ENCODE measurements at regions not wholly inside any gene's neighbourhood (a gene's known extent, or its start where the extent isn't known, plus 50 kb on each side); places are given as distances from the start of the nearest gene placed in this dataset.

- no peak for DNase-seq (ENCODE audit: low spot score)
- no CpG with 5 or more reads among the region's 1 CpG for WGBS, 2 donors (ENCODE audit: extremely low coverage in 2 of 2, insufficient read length in 2 of 2, insufficient replicate concordance in 1 of 2)
- no peak overlapping the region for H3K18ac ChIP-seq (ENCODE audit: low read length)
These were observed 879.9 kb downstream of the AMY1C start for GRCh38 chr1:104629589-104629988.

GRCh38 chr1:104630567-104631149 lies 881.0 kb downstream of the AMY1C start:
- no peak overlapping the region for H3K18ac ChIP-seq (ENCODE audit: low read length)
- no peak overlapping the region for H2AFZ ChIP-seq (ENCODE audit: low read length)
- H3K4me1 ChIP-seq (ENCODE audit: control insufficient read depth in 2 of 2, insufficient read depth in 1 of 2, low read depth in 1 of 2, low read length in 2 of 2): no peaks in the 10 kb centered on the region
- H2AK5ac ChIP-seq (ENCODE audit: low read depth, low read length): no peak overlapping the region
- no peak overlapping the region for H2BK12ac ChIP-seq (ENCODE audit: low read length)
- H3K79me1 ChIP-seq (ENCODE audit: low read depth, low read length): no peaks in the 10 kb centered on the region
- H2BK120ac ChIP-seq (ENCODE audit: low read depth, low read length): no peak overlapping the region
- H4K8ac ChIP-seq (ENCODE audit: low read depth, low read length): no peak overlapping the region
- H3K9me3 ChIP-seq (replicated peaks in 1 of 2; ENCODE audit: control insufficient read depth in 2 of 2, insufficient read depth in 1 of 2, low read depth in 1 of 2, low read length in 2 of 2): no peaks in the 10 kb centered on the region
- H3K23ac ChIP-seq (ENCODE audit: low read depth, low read length, poor library complexity): no peak overlapping the region
- H2BK15ac ChIP-seq (ENCODE audit: low read length): no peak overlapping the region
- H3K4ac ChIP-seq (ENCODE audit: low read length): no peak overlapping the region
- no peak overlapping the region for H3K4me3 ChIP-seq (ENCODE audit: low read length in 2 of 2)
- no peak overlapping the region for H3K4me2 ChIP-seq (ENCODE audit: insufficient read depth, low read length, poor library complexity, severe bottlenecking)
- no peak overlapping the region for H4K91ac ChIP-seq (ENCODE audit: low read depth, low read length, poor library complexity)
- H2BK5ac ChIP-seq (ENCODE audit: low read length): no peak overlapping the region
- no peaks in the 10 kb centered on the region for H3K36me3 ChIP-seq (replicated peaks in 1 of 2; ENCODE audit: control insufficient read depth in 2 of 2, insufficient read depth in 2 of 2, low read length in 2 of 2)
- no peak overlapping the region for H3K14ac ChIP-seq (ENCODE audit: low read length)
- no peak for DNase-seq (ENCODE audit: low spot score)
- H3K9ac ChIP-seq (ENCODE audit: low read depth, low read length, poor library complexity): no peak overlapping the region
- no peaks in the 10 kb centered on the region for H3K27me3 ChIP-seq (ENCODE audit: control insufficient read depth in 3 of 3, insufficient read depth in 3 of 3, low read depth in 1 of 3, low read length in 3 of 3)
- no CpG with 5 or more reads among the region's 5 CpGs for WGBS, 2 donors (ENCODE audit: extremely low coverage in 2 of 2, insufficient read length in 2 of 2, insufficient replicate concordance in 1 of 2)
- no peak overlapping the region for H3K27ac ChIP-seq (replicated peaks; ENCODE audit: low read length)

More at GRCh38 chr1:104629589-104629988, 879.9 kb downstream of the AMY1C start:
- Histone ChIP-seq H2BK120ac (ENCODE audit: low read depth, low read length) (no peak overlapping the region), H3K14ac (ENCODE audit: low read length) (no peak overlapping the region), H4K91ac (ENCODE audit: low read depth, low read length, poor library complexity) (no peak overlapping the region), H3K4ac (ENCODE audit: low read length) (no peak overlapping the region), H3K36me3 (replicated peaks in 1 of 2; ENCODE audit: control insufficient read depth in 2 of 2, insufficient read depth in 2 of 2, low read length in 2 of 2) (no peaks in the 10 kb centered on the region), H3K27me3 (ENCODE audit: control insufficient read depth in 3 of 3, insufficient read depth in 3 of 3, low read depth in 1 of 3, low read length in 3 of 3) (no peaks in the 10 kb centered on the region), H3K4me2 (ENCODE audit: insufficient read depth, low read length, poor library complexity, severe bottlenecking) (no peak overlapping the region), H3K27ac (replicated peaks; ENCODE audit: low read length) (no peak overlapping the region), H2AFZ (ENCODE audit: low read length) (no peak overlapping the region), H3K9ac (ENCODE audit: low read depth, low read length, poor library complexity) (no peak overlapping the region), H3K4me3 (ENCODE audit: low read length in 2 of 2) (no peak overlapping the region), H4K8ac (ENCODE audit: low read depth, low read length) (no peak overlapping the region), H3K4me1 (ENCODE audit: control insufficient read depth in 2 of 2, insufficient read depth in 1 of 2, low read depth in 1 of 2, low read length in 2 of 2) (no peaks in the 10 kb centered on the region), H3K79me1 (ENCODE audit: low read depth, low read length) (no peaks in the 10 kb centered on the region), H2BK12ac (ENCODE audit: low read length) (no peak overlapping the region), H2AK5ac (ENCODE audit: low read depth, low read length) (no peak overlapping the region), H2BK15ac (ENCODE audit: low read length) (no peak overlapping the region), H3K9me3 (replicated peaks in 1 of 2; ENCODE audit: control insufficient read depth in 2 of 2, insufficient read depth in 1 of 2, low read depth in 1 of 2, low read length in 2 of 2) (no peaks in the 10 kb centered on the region), H3K23ac (ENCODE audit: low read depth, low read length, poor library complexity) (no peak overlapping the region), H2BK5ac (ENCODE audit: low read length) (no peak overlapping the region)

- no peak overlapping the region for H3K23ac ChIP-seq (ENCODE audit: low read depth, low read length, poor library complexity)
- no peak overlapping the region for H2AFZ ChIP-seq (ENCODE audit: low read length)
- H4K91ac ChIP-seq (ENCODE audit: low read depth, low read length, poor library complexity): no peak overlapping the region
- H3K4me2 ChIP-seq (ENCODE audit: insufficient read depth, low read length, poor library complexity, severe bottlenecking): no peak overlapping the region
- no peak overlapping the region for H3K4ac ChIP-seq (ENCODE audit: low read length)
- H2BK5ac ChIP-seq (ENCODE audit: low read length): no peak overlapping the region
- no peaks in the 10 kb centered on the region for H3K9me3 ChIP-seq (replicated peaks in 1 of 2; ENCODE audit: control insufficient read depth in 2 of 2, insufficient read depth in 1 of 2, low read depth in 1 of 2, low read length in 2 of 2)
- no peaks in the 10 kb centered on the region for H3K36me3 ChIP-seq (replicated peaks in 1 of 2; ENCODE audit: control insufficient read depth in 2 of 2, insufficient read depth in 2 of 2, low read length in 2 of 2)
- H2AK5ac ChIP-seq (ENCODE audit: low read depth, low read length): no peak overlapping the region
- no peak overlapping the region for H2BK120ac ChIP-seq (ENCODE audit: low read depth, low read length)
- no peak overlapping the region for H3K14ac ChIP-seq (ENCODE audit: low read length)
- no peaks in the 10 kb centered on the region for H3K4me1 ChIP-seq (ENCODE audit: control insufficient read depth in 2 of 2, insufficient read depth in 1 of 2, low read depth in 1 of 2, low read length in 2 of 2)
- H3K79me1 ChIP-seq (ENCODE audit: low read depth, low read length): no peaks in the 10 kb centered on the region
- no peak overlapping the region for H2BK12ac ChIP-seq (ENCODE audit: low read length)
- no peak overlapping the region for H2BK15ac ChIP-seq (ENCODE audit: low read length)
- H3K27ac ChIP-seq (replicated peaks; ENCODE audit: low read length): no peak overlapping the region
- no peak overlapping the region for H3K18ac ChIP-seq (ENCODE audit: low read length)
- no peak overlapping the region for H3K4me3 ChIP-seq (ENCODE audit: low read length in 2 of 2)
- no peaks in the 10 kb centered on the region for H3K27me3 ChIP-seq (ENCODE audit: control insufficient read depth in 3 of 3, insufficient read depth in 3 of 3, low read depth in 1 of 3, low read length in 3 of 3)
- H3K9ac ChIP-seq (ENCODE audit: low read depth, low read length, poor library complexity): no peak overlapping the region
- H4K8ac ChIP-seq (ENCODE audit: low read depth, low read length): no peak overlapping the region
- DNase-seq (ENCODE audit: low spot score): no peak
These were observed 886.9 kb downstream of the AMY1C start for GRCh38 chr1:104636581-104636980.

- Histone ChIP-seq H3K9me3 (replicated peaks in 1 of 2; ENCODE audit: control insufficient read depth in 2 of 2, insufficient read depth in 1 of 2, low read depth in 1 of 2, low read length in 2 of 2) (no peaks in the 10 kb centered on the region), H3K36me3 (replicated peaks in 1 of 2; ENCODE audit: control insufficient read depth in 2 of 2, insufficient read depth in 2 of 2, low read length in 2 of 2) (no peaks in the 10 kb centered on the region), H2BK12ac (ENCODE audit: low read length) (no peak overlapping the region)
These were observed 896.5 kb downstream of the AMY1C start for GRCh38 chr1:104646233-104646632.

More at GRCh38 chr1:104646233-104646632, 896.5 kb downstream of the AMY1C start:
- H3K4me2 ChIP-seq (ENCODE audit: insufficient read depth, low read length, poor library complexity, severe bottlenecking): no peak overlapping the region
- H3K14ac ChIP-seq (ENCODE audit: low read length): no peak overlapping the region
- no peak overlapping the region for H3K4ac ChIP-seq (ENCODE audit: low read length)
- H2BK15ac ChIP-seq (ENCODE audit: low read length): no peak overlapping the region
- H2AFZ ChIP-seq (ENCODE audit: low read length): no peak overlapping the region
- no peak overlapping the region for H2BK120ac ChIP-seq (ENCODE audit: low read depth, low read length)
- no peak overlapping the region for H3K23ac ChIP-seq (ENCODE audit: low read depth, low read length, poor library complexity)
- H4K8ac ChIP-seq (ENCODE audit: low read depth, low read length): no peak overlapping the region
- H2AK5ac ChIP-seq (ENCODE audit: low read depth, low read length): no peak overlapping the region
- no peaks in the 10 kb centered on the region for H3K27me3 ChIP-seq (ENCODE audit: control insufficient read depth in 3 of 3, insufficient read depth in 3 of 3, low read depth in 1 of 3, low read length in 3 of 3)
- no peak overlapping the region for H3K9ac ChIP-seq (ENCODE audit: low read depth, low read length, poor library complexity)
- H3K4me1 ChIP-seq (ENCODE audit: control insufficient read depth in 2 of 2, insufficient read depth in 1 of 2, low read depth in 1 of 2, low read length in 2 of 2): peaks cover 0 to 6% of the 10 kb centered on the region in 2 donors
- H3K4me3 ChIP-seq (ENCODE audit: low read length in 2 of 2): no peak overlapping the region
- DNase-seq (ENCODE audit: low spot score): no peak
- H3K27ac ChIP-seq (replicated peaks; ENCODE audit: low read length): no peak overlapping the region
- no peak overlapping the region for H2BK5ac ChIP-seq (ENCODE audit: low read length)
- H3K79me1 ChIP-seq (ENCODE audit: low read depth, low read length): no peaks in the 10 kb centered on the region
- no peak overlapping the region for H4K91ac ChIP-seq (ENCODE audit: low read depth, low read length, poor library complexity)
- no peak overlapping the region for H3K18ac ChIP-seq (ENCODE audit: low read length)
